Duodenal mucosa (tissue), 2 donors: ENCODE measurements at regions not wholly inside any gene's neighbourhood (a gene's known extent, or its start where the extent isn't known, plus 50 kb on each side); places are given as distances from the start of the nearest gene placed in this dataset.
"Not testable (repeated sequence)": the region's sequence is repeated elsewhere in the genome, so short reads cannot be mapped to it uniquely, and the experiment has no call there.

Experiments used
- H3K27ac ChIP-seq: one replicate; pipeline ENCODE4 v1.7.0; 2013; ENCODE audit warnings: low read depth, low read length
- H3K27me3 ChIP-seq, 2 donors: one replicate each; pipeline ENCODE4 v1.7.0; 2013; ENCODE audit warnings: low read length in 2 of 2, control low read depth in 1 of 2; ENCODE audit not compliant: insufficient read depth in 2 of 2, control insufficient read depth in 1 of 2
- H3K36me3 ChIP-seq, 2 donors: one replicate each; pipeline ENCODE4 v1.7.0; 2013; ENCODE audit warnings: low read length in 2 of 2, control low read depth in 1 of 2; ENCODE audit not compliant: insufficient read depth in 2 of 2, control insufficient read depth in 1 of 2
- H3K4me1 ChIP-seq, 2 donors: one replicate each; pipeline ENCODE4 v1.7.0; 2013; ENCODE audit warnings: low read length in 2 of 2, control low read depth in 1 of 2; ENCODE audit not compliant: insufficient read depth in 2 of 2, control insufficient read depth in 1 of 2
- H3K4me3 ChIP-seq, 2 donors: one replicate each; pipeline ENCODE4 v1.7.0; 2013; ENCODE audit warnings: low read length in 2 of 2, low read depth in 1 of 2
- H3K9ac ChIP-seq, 2 donors: one replicate each; pipeline ENCODE4 v1.7.0; 2013; ENCODE audit warnings: low read length in 2 of 2, low read depth in 1 of 2
- H3K9me3 ChIP-seq, 2 donors: one replicate each; pipeline ENCODE4 v1.7.0; 2013; ENCODE audit warnings: low read length in 2 of 2, control low read depth in 1 of 2; ENCODE audit not compliant: control insufficient read depth in 1 of 2

DNA sequence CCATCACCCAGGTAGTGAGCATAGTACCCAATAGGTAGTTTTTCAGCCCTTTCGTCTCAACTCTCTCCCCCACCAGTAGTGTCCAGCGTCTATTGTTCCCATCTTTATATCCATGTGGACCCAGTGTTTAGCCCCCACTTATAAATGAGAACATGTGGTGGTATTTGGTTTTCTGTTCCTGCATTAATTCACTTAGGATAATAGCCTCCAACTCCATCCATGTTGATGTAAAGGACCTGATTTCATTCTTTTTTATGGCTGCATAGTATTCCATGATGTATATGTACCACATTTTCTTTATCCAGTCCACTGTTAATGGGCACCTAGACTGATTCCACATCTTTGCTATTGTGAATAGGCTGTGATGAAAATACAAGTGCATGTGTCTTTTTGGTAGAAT is 51.3 kb downstream of the NACA2 start:
- H3K27ac ChIP-seq, H3K9ac ChIP-seq, H3K4me3 ChIP-seq, H3K36me3 ChIP-seq, H3K4me1 ChIP-seq, H3K27me3 ChIP-seq: not testable (repeated sequence)
- peaks cover 2 to 11% of the 10 kb centered on the region in 2 donors for H3K9me3 ChIP-seq

GRCh38 chr17:61538480-61538879 is 52.5 kb downstream of the NACA2 start:
- no peak overlapping the region for H3K4me3 ChIP-seq
- H3K4me1 ChIP-seq = no peaks in the 10 kb centered on the region
- no peaks in the 10 kb centered on the region for H3K36me3 ChIP-seq
- peaks cover 2 to 11% of the 10 kb centered on the region in 2 donors for H3K9me3 ChIP-seq
- H3K9ac ChIP-seq = no peak overlapping the region
- no peaks in the 10 kb centered on the region for H3K27me3 ChIP-seq
- H3K27ac ChIP-seq = no peak overlapping the region

DNA sequence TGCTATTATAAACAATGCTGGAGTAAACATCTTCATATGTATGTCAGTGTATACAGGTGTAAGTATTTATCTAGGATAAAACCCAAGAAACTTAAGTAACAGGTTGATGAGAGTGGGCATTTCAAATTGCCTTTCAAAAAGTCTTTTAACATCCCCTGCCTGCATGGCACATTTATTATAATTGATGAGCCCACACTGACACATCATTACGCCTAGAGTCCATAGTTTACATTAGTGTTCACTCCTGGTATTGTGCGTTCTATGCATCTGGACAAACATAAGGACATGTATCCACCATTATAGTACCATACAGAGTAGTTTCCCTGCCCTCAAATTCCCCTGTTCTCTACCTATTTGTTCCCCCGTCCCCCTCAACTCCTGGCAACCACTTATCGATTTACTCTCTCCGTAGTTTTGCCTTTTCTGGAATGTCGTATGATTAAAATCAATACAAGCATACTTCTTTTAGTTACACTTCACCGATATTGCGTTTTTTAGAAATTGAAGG is 53.7 kb downstream of the NACA2 start:
- Histone ChIP-seq H3K4me3 (no peak overlapping the region), H3K4me1 (no peaks in the 10 kb centered on the region), H3K36me3 (no peaks in the 10 kb centered on the region), H3K27me3 (no peaks in the 10 kb centered on the region), H3K9me3 (peaks cover 2 to 11% of the 10 kb centered on the region in 2 donors), H3K27ac (no peak overlapping the region), H3K9ac (no peak overlapping the region)

- Histone ChIP-seq H3K9ac (no peak overlapping the region), H3K4me1 (no peaks in the 10 kb centered on the region), H3K36me3 (no peaks in the 10 kb centered on the region), H3K4me3 (peak overlapping the region; percentile 38 to 61), H3K27ac (no peak overlapping the region), H3K9me3 (peaks cover 2 to 10% of the 10 kb centered on the region in 2 donors), H3K27me3 (no peaks in the 10 kb centered on the region)
Observed at GRCh38 chr17:61536422-61536955, 54.5 kb downstream of the NACA2 start.
